ENCODE measurements at regions not wholly inside any gene's neighbourhood (a gene's known extent, or its start where the extent isn't known, plus 50 kb on each side); places are given as distances from the start of the nearest gene placed in this dataset.

DNA sequence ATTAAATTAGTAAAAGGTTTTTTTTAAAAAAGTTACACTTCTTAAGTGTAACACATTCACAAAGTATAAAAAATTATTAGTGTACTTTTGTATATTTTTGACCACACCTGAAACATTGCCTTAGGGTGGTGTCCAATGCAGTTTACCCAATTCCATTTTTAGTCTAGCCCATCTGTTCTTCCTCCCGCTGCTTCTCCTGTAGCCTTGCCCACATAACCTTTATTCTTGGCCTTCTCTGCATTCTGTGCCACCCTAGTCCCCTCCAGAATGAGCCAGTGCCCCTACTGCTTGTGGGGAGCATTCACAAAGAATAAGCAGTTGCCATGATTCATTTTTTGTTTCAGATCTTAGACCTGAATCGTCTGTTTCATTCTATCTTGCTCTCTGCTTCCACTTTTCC, 78.4 kb upstream of the MYT1L start:
- TF ChIP-seq, protein P1, sequence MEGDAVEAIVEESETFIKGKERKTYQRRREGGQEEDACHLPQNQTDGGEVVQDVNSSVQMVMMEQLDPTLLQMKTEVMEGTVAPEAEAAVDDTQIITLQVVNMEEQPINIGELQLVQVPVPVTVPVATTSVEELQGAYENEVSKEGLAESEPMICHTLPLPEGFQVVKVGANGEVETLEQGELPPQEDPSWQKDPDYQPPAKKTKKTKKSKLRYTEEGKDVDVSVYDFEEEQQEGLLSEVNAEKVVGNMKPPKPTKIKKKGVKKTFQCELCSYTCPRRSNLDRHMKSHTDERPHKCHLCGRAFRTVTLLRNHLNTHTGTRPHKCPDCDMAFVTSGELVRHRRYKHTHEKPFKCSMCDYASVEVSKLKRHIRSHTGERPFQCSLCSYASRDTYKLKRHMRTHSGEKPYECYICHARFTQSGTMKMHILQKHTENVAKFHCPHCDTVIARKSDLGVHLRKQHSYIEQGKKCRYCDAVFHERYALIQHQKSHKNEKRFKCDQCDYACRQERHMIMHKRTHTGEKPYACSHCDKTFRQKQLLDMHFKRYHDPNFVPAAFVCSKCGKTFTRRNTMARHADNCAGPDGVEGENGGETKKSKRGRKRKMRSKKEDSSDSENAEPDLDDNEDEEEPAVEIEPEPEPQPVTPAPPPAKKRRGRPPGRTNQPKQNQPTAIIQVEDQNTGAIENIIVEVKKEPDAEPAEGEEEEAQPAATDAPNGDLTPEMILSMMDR (IDR thresholded peaks at IDR 0.05; ENCODE audit: low read depth, low read length, poor library complexity, severe bottlenecking), result no peak
- no peak for TF ChIP-seq EZH2phosphoT487 (IDR thresholded peaks at IDR 0.05; ENCODE audit: borderline replicate concordance, low read length)

Measured in DOHH2 (cell line).